NT2/D1 (cell line): ENCODE measurements at regions not wholly inside any gene's neighbourhood (a gene's known extent, or its start where the extent isn't known, plus 50 kb on each side); places are given as distances from the start of the nearest gene placed in this dataset.

Source experiments
- DNase-seq: peaks from one replicate; pipeline ENCODE4 v3.0.0-alpha.2; 2011; ENCODE audit warnings: low read depth, low spot score
- H3K27me3 ChIP-seq: 2 replicates; pipeline ENCODE4 v1.6.0; 2011; ENCODE audit warnings: mild to moderate bottlenecking; ENCODE audit not compliant: insufficient read length, insufficient read depth
- H3K36me3 ChIP-seq: 2 replicates; pipeline ENCODE4 v1.6.1; 2011; ENCODE audit warnings: mild to moderate bottlenecking, low read length, mixed read lengths; ENCODE audit not compliant: insufficient read depth, insufficient read length
- H3K4me1 ChIP-seq: 2 replicates; pipeline ENCODE4 v1.5.1; 2011; ENCODE audit not compliant: insufficient read depth, insufficient read length
- H3K4me3 ChIP-seq: 2 replicates; pipeline ENCODE4 v1.5.1; 2011; ENCODE audit warnings: low read depth; ENCODE audit not compliant: insufficient read length
- H3K9ac ChIP-seq: 2 replicates; pipeline ENCODE4 v1.6.0; 2011; ENCODE audit warnings: low read depth; ENCODE audit not compliant: insufficient read length
- H3K9me3 ChIP-seq: 2 replicates; pipeline ENCODE4 v1.5.1; 2011; ENCODE audit warnings: mild to moderate bottlenecking, low read length; ENCODE audit not compliant: insufficient read depth
- SUZ12 ChIP-seq: IDR thresholded peaks from 2 replicates; pipeline ENCODE4 v1.6.1; 2011; ENCODE audit not compliant: insufficient read length, insufficient read depth; ENCODE audit errors: extremely low read depth
- YY1 ChIP-seq: IDR thresholded peaks from 2 replicates; pipeline ENCODE4 v1.6.1; 2011; ENCODE audit not compliant: insufficient read length, insufficient read depth
- ZNF274 ChIP-seq: IDR thresholded peaks from 2 replicates; pipeline ENCODE4 v1.6.1; 2011; ENCODE audit warnings: mild to moderate bottlenecking, low read depth, low read length

DNA sequence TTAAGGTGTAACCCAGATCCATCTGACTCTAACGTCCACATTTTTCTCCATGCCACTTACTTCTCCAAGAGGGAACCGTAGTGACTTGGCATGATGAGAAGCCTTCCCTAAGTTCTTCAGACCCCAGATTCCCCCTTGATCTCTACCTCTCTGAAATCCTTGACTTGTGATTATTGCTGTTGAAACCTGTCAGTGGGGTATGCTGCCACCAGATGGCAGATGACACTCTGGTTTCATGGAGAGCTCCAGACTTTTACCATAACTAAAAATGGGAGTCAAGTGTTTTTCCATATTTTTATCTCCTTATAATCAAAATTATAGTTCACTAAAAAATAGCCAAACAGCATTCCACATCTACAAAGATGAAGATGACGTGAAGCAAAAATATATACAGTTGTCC lies 504.2 kb downstream of the SOX6 start:
- no peak for DNase-seq
- no peak overlapping the region for H3K4me3 ChIP-seq
- no peaks in the 10 kb centered on the region for H3K27me3 ChIP-seq
- no peaks in the 10 kb centered on the region for H3K9me3 ChIP-seq
- no peaks in the 10 kb centered on the region for H3K36me3 ChIP-seq
- H3K9ac ChIP-seq: no peak overlapping the region
- H3K4me1 ChIP-seq: no peaks in the 10 kb centered on the region
- TF ChIP-seq SUZ12 (no peak), ZNF274 (no peak), YY1 (no peak)

DNA sequence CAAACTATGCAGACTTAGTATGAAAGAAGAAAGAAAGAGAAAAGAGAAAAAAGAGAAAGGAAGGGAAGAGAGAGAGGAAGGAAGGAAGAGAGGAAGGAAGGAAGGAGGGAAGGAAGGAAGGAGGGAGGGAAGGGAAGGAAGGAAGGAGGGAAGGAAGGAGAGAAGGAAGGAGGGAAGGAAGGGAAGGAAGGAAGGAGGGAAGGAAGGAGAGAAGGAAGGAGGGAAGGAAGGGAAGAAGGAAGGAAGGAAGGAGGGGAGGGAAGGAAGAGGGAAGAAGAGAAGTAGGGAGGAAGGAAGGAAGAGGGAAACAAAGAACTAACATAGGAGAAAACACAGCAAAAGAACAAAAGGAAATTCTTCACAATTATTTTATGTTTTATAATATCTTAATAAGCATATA lies 502.1 kb downstream of the SOX6 start:
- no peak for TF ChIP-seq YY1
- no peak for TF ChIP-seq ZNF274
- no peak for TF ChIP-seq SUZ12
- Histone ChIP-seq H3K9ac (no peak overlapping the region), H3K27me3 (no peaks in the 10 kb centered on the region), H3K36me3 (no peaks in the 10 kb centered on the region), H3K9me3 (no peaks in the 10 kb centered on the region), H3K4me3 (no peak overlapping the region), H3K4me1 (no peaks in the 10 kb centered on the region)
- DNase-seq: no peak

- no peaks in the 10 kb centered on the region for H3K9me3 ChIP-seq
- no peak overlapping the region for H3K9ac ChIP-seq
- DNase-seq: no peak
- no peak overlapping the region for H3K4me3 ChIP-seq
- no peaks in the 10 kb centered on the region for H3K4me1 ChIP-seq
- no peaks in the 10 kb centered on the region for H3K36me3 ChIP-seq
- H3K27me3 ChIP-seq: no peaks in the 10 kb centered on the region
- TF ChIP-seq SUZ12 (no peak), ZNF274 (no peak), YY1 (no peak)
Measured at GRCh38 chr11:15858881-15859280, 497.5 kb downstream of the SOX6 start.

DNA sequence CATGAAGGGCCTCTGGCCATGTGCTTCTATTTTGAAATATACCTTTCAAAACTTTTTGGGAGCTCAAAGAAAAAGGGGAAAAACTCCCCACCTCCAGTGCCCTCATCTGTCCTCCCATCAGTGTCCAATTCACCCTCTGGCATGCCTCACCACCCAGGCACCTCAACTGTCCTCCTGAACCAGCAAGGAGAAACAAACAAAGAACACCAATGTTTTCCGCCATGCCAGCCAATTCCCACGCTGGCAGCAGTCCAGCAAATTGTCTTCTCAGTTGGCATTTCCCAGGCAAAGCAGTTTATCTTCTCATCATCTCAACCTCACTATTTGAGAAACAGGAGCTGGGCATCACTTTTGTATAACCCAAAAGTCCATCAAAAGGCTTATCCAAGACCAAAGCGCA lies 496.9 kb downstream of the SOX6 start:
- no peak overlapping the region for H3K9ac ChIP-seq
- no peak for DNase-seq
- H3K4me3 ChIP-seq: no peak overlapping the region
- no peaks in the 10 kb centered on the region for H3K9me3 ChIP-seq
- TF ChIP-seq YY1 (no peak), ZNF274 (no peak), SUZ12 (no peak)
- no peaks in the 10 kb centered on the region for H3K36me3 ChIP-seq
- H3K27me3 ChIP-seq: no peaks in the 10 kb centered on the region
- no peaks in the 10 kb centered on the region for H3K4me1 ChIP-seq

GRCh38 chr11:15861256-15861655 lies 495.1 kb downstream of the SOX6 start:
- Histone ChIP-seq H3K4me1 (no peaks in the 10 kb centered on the region), H3K9me3 (no peaks in the 10 kb centered on the region), H3K27me3 (no peaks in the 10 kb centered on the region), H3K9ac (no peak overlapping the region), H3K36me3 (no peaks in the 10 kb centered on the region), H3K4me3 (no peak overlapping the region)
- TF ChIP-seq YY1: no peak
- DNase-seq: no peak

GRCh38 chr11:15863411-15863810 lies 492.9 kb downstream of the SOX6 start:
- no peak for TF ChIP-seq YY1
- no peak for TF ChIP-seq ZNF274
- TF ChIP-seq SUZ12: no peak
- no peak overlapping the region for H3K9ac ChIP-seq
- no peaks in the 10 kb centered on the region for H3K9me3 ChIP-seq
- no peaks in the 10 kb centered on the region for H3K27me3 ChIP-seq
- no peaks in the 10 kb centered on the region for H3K4me1 ChIP-seq
- H3K4me3 ChIP-seq: no peak overlapping the region
- no peaks in the 10 kb centered on the region for H3K36me3 ChIP-seq
- no peak for DNase-seq

GRCh38 chr11:15864026-15864805 lies 492.1 kb downstream of the SOX6 start:
- TF ChIP-seq YY1 (no peak), ZNF274 (no peak), SUZ12 (no peak)
- Histone ChIP-seq H3K27me3 (no peaks in the 10 kb centered on the region), H3K9ac (no peak overlapping the region), H3K4me3 (no peak overlapping the region), H3K9me3 (no peaks in the 10 kb centered on the region), H3K4me1 (no peaks in the 10 kb centered on the region), H3K36me3 (no peaks in the 10 kb centered on the region)
- no peak for DNase-seq
